ENCODE measurements at regions not wholly inside any gene's neighbourhood (a gene's known extent, or its start where the extent isn't known, plus 50 kb on each side); places are given as distances from the start of the nearest gene placed in this dataset.

GRCh38 chr6:158907931-158908330 lies 88.8 kb upstream of the EZR start:
- TF ChIP-seq EZH2phosphoT487 (IDR thresholded peaks at IDR 0.05) (no peak), CTCF (IDR thresholded peaks at IDR 0.05) (no peak), EZH2 (IDR thresholded peaks at IDR 0.05) (no peak)
